HepG2 (cell line): ENCODE measurements at regions not wholly inside any gene's neighbourhood (a gene's known extent, or its start where the extent isn't known, plus 50 kb on each side); places are given as distances from the start of the nearest gene placed in this dataset.

Experiments
- BATF2 ChIP-seq: sonication (generic); formaldehyde crosslinking; IDR thresholded peaks from 2 replicates; pipeline ENCODE4 v1.8.0; 2022; ENCODE audit warnings: mild to moderate bottlenecking, missing genetic modification reagents, moderate library complexity
- EED ChIP-seq: sonication (generic); formaldehyde crosslinking; IDR thresholded peaks from 2 replicates; pipeline ENCODE4 v1.5.0; 2020; ENCODE audit warnings: mild to moderate bottlenecking, missing genetic modification reagents
- ELF1 ChIP-seq: sonication (generic); formaldehyde crosslinking; IDR thresholded peaks from 2 replicates; pipeline ENCODE4 v1.4.0; 2020; ENCODE audit warnings: missing genetic modification reagents
- ETV5 ChIP-seq: IDR thresholded peaks from 2 replicates; pipeline ENCODE4 v1.6.1; 2018; ENCODE audit warnings: missing biosample characterization, missing genetic modification reagents, inconsistent platforms, borderline replicate concordance
- GATA4 ChIP-seq: sonication (generic); IDR thresholded peaks from 2 replicates; pipeline ENCODE4 v1.6.1; 2016; ENCODE audit warnings: antibody characterized with exemption, low read depth, borderline replicate concordance
- HOXA5 ChIP-seq: sonication (generic); formaldehyde crosslinking; IDR thresholded peaks from 2 replicates; pipeline ENCODE4 v1.4.0; 2020; ENCODE audit warnings: missing genetic modification reagents
- MBD4 ChIP-seq: IDR thresholded peaks from 2 replicates; pipeline ENCODE4 v1.6.1; 2012; ENCODE audit warnings: low read length, inconsistent platforms, borderline replicate concordance
- MXD4 ChIP-seq: IDR thresholded peaks from 2 replicates; pipeline ENCODE4 v1.6.1; 2016; ENCODE audit warnings: mild to moderate bottlenecking, missing biosample characterization, missing genetic modification reagents
- PAF1 ChIP-seq: IDR thresholded peaks from 2 replicates; pipeline ENCODE4 v1.6.1; 2016; ENCODE audit warnings: missing genetic modification reagents, missing compliant biosample characterization
- SAP130 ChIP-seq: IDR thresholded peaks from 2 replicates; pipeline ENCODE4 v1.6.1; 2016; ENCODE audit warnings: low read depth
- TCF7L2 ChIP-seq: IDR thresholded peaks from 2 replicates; pipeline ENCODE4 v1.6.1; 2011; ENCODE audit warnings: mild to moderate bottlenecking, low read depth, low read length, moderate library complexity
- ZBTB2 ChIP-seq: sonication (generic); formaldehyde crosslinking; IDR thresholded peaks from 2 replicates; pipeline ENCODE4 v1.8.0; 2022; ENCODE audit warnings: low read depth, missing genetic modification reagents
- ZBTB25 ChIP-seq: IDR thresholded peaks from 2 replicates; pipeline ENCODE4 v1.6.1; 2018; ENCODE audit warnings: missing genetic modification reagents
- ZBTB7B ChIP-seq: sonication (generic); formaldehyde crosslinking; IDR thresholded peaks from 2 replicates; pipeline ENCODE4 v1.4.0; 2020; ENCODE audit warnings: missing genetic modification reagents
- ZNF547 ChIP-seq: sonication (generic); formaldehyde crosslinking; IDR thresholded peaks from 2 replicates; pipeline ENCODE4 v1.5.1; 2020; ENCODE audit warnings: mild to moderate bottlenecking, missing genetic modification reagents
- ZNF780A ChIP-seq: sonication (generic); formaldehyde crosslinking; IDR thresholded peaks from 2 replicates; pipeline ENCODE4 v1.8.0; 2022; ENCODE audit warnings: mild to moderate bottlenecking, missing genetic modification reagents, moderate library complexity
- ZNF850 ChIP-seq: sonication (generic); formaldehyde crosslinking; conservative IDR thresholded peaks from 2 replicates; pipeline ENCODE4 v1.9.0; 2021; ENCODE audit warnings: mild to moderate bottlenecking, missing genetic modification reagents
- ZSCAN31 ChIP-seq: sonication (generic); formaldehyde crosslinking; IDR thresholded peaks from 2 replicates; pipeline ENCODE4 v1.5.0; 2020; ENCODE audit warnings: low read depth, mild to moderate bottlenecking, missing genetic modification reagents
- TF ChIP-seq, protein P1 (sequence below): sonication (generic); formaldehyde crosslinking; IDR thresholded peaks from 2 replicates; pipeline ENCODE4 v1.5.0; 2020; ENCODE audit warnings: missing genetic modification reagents
- TF ChIP-seq, protein P2 (sequence below): sonication (generic); formaldehyde crosslinking; IDR thresholded peaks from 2 replicates; pipeline ENCODE4 v1.8.0; 2022; ENCODE audit warnings: missing genetic modification reagents, mild to moderate bottlenecking, moderate library complexity, borderline replicate concordance
- TF ChIP-seq, protein P3 (sequence below): fragments of 450-650 bp; IDR thresholded peaks from 2 replicates; pipeline ENCODE4 v1.6.1; 2017; ENCODE audit warnings: mild to moderate bottlenecking

DNA sequence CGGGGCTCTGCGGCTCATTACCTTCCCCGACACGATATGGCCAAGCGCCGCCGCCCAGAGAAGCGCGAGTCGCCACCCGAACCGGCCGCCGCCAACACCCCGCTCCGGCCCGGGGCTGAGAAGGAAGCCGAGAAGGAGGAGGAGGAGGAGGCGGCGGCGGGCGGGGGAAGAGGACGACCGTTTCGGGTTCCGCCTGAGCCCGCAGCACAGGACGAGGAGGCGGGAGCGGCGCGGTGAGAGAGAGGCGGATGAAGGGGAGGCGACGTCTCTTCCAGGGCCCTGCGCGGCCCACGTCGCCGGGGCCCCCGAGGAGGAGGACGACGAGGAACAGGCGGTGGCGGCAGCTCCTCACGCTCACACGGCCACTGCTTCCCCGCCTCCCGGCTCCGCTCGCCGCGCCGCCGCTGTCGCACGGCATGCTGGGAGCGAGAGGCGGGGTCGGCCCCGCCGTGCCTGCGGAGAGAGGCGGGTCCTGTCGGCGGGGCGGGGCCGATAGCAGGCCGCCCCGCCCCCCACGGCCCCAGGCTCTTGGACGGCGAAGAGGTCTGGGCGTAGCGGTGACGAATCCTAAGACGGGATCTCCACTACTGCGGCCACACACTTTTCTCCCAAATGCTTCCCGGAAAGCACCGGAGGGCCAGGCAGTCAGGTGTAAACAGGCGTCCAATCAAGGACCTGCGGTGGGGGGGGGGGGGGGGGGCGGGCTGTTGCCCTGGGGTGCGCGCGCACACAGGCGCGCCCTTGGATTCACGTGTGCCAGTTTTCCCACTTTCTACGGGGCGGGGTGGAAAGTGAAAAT is 97.3 kb upstream of the METTL9 start (continued):
- TF ChIP-seq BATF2 (CRISPR knock-in tag), result 0 out of 2 replicates have a peak, but pooled peaks have one; percentile 71
- TF ChIP-seq TCF7L2, result no peak
- TF ChIP-seq EED (CRISPR knock-in tag), result peak; percentile 67
- no peak for TF ChIP-seq MBD4
- TF ChIP-seq, protein P1, sequence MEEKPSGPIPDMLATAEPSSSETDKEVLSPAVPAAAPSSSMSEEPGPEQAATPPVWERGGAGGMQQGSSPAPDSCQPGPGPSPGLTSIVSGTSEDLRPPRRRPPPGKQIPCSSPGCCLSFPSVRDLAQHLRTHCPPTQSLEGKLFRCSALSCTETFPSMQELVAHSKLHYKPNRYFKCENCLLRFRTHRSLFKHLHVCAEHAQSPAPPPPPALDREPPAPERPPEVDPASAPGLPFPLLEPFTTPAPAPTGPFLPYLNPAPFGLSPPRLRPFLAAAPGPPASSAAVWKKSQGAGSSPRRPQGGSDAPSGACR (CRISPR knock-in tag), result peak; percentile 94
- TF ChIP-seq ZNF850 (CRISPR knock-in tag), result 0 out of 2 replicates have a peak, but pooled peaks have one; percentile 85
- TF ChIP-seq GATA4, result peak; percentile 91
- peak; percentile 70; the same call in 1 of the 2 replicates for TF ChIP-seq ZBTB7B (CRISPR knock-in tag)
- TF ChIP-seq HOXA5 (CRISPR knock-in tag), result peak; percentile 97
- TF ChIP-seq ZBTB2, result peak; percentile 96
- peak; percentile 89 for TF ChIP-seq ZNF780A
- peak; percentile 60 for TF ChIP-seq ETV5 (CRISPR knock-in tag)
- TF ChIP-seq, protein P2, sequence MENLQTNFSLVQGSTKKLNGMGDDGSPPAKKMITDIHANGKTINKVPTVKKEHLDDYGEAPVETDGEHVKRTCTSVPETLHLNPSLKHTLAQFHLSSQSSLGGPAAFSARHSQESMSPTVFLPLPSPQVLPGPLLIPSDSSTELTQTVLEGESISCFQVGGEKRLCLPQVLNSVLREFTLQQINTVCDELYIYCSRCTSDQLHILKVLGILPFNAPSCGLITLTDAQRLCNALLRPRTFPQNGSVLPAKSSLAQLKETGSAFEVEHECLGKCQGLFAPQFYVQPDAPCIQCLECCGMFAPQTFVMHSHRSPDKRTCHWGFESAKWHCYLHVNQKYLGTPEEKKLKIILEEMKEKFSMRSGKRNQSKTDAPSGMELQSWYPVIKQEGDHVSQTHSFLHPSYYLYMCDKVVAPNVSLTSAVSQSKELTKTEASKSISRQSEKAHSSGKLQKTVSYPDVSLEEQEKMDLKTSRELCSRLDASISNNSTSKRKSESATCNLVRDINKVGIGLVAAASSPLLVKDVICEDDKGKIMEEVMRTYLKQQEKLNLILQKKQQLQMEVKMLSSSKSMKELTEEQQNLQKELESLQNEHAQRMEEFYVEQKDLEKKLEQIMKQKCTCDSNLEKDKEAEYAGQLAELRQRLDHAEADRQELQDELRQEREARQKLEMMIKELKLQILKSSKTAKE (CRISPR knock-in tag), result peak; percentile 89; the same call in 1 of the 2 replicates
- TF ChIP-seq ZBTB25 (CRISPR knock-in tag), result peak; percentile 81; the same call in 1 of the 2 replicates
- peak; percentile 99 for TF ChIP-seq ZNF547 (CRISPR knock-in tag)
- peak; percentile 98 for TF ChIP-seq ZSCAN31
- peak; percentile 99 for TF ChIP-seq MXD4 (CRISPR knock-in tag)
- peak; percentile 70; the same call in 1 of the 2 replicates for TF ChIP-seq PAF1 (CRISPR knock-in tag)
- TF ChIP-seq SAP130 (CRISPR knock-in tag), result peak; percentile 98
- no peak; the same call in 1 of the 2 replicates for TF ChIP-seq ELF1 (CRISPR knock-in tag)
- TF ChIP-seq, protein P3, sequence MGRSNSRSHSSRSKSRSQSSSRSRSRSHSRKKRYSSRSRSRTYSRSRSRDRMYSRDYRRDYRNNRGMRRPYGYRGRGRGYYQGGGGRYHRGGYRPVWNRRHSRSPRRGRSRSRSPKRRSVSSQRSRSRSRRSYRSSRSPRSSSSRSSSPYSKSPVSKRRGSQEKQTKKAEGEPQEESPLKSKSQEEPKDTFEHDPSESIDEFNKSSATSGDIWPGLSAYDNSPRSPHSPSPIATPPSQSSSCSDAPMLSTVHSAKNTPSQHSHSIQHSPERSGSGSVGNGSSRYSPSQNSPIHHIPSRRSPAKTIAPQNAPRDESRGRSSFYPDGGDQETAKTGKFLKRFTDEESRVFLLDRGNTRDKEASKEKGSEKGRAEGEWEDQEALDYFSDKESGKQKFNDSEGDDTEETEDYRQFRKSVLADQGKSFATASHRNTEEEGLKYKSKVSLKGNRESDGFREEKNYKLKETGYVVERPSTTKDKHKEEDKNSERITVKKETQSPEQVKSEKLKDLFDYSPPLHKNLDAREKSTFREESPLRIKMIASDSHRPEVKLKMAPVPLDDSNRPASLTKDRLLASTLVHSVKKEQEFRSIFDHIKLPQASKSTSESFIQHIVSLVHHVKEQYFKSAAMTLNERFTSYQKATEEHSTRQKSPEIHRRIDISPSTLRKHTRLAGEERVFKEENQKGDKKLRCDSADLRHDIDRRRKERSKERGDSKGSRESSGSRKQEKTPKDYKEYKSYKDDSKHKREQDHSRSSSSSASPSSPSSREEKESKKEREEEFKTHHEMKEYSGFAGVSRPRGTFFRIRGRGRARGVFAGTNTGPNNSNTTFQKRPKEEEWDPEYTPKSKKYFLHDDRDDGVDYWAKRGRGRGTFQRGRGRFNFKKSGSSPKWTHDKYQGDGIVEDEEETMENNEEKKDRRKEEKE, result no peak
